Thoracic aorta (tissue), 2 donors: ENCODE measurements at regions not wholly inside any gene's neighbourhood (a gene's known extent, or its start where the extent isn't known, plus 50 kb on each side); places are given as distances from the start of the nearest gene placed in this dataset.

ENCODE experiments used
- ATAC-seq: fragments of 150-250 bp; one replicate; pipeline ENCODE4 v1.8.0; 2017; ENCODE audit warnings: low read depth; ENCODE audit not compliant: insufficient number of reproducible peaks, low FRiP score
- DNase-seq: peaks from one replicate; pipeline ENCODE4 v3.0.0-alpha.2; 2020; ENCODE audit warnings: low spot score
- H3K27ac ChIP-seq, 2 donors: fragments of 200-600 bp; sonication (generic); 1 replicate in 1 of 2; 2 replicates in 1 of 2; pipeline ENCODE4 v1.5.1; 2016; ENCODE audit warnings: mild to moderate bottlenecking in 2 of 2, moderate library complexity in 2 of 2
- H3K27me3 ChIP-seq: fragments of 200-600 bp; sonication (generic); replicated peaks from 2 replicates; pipeline ENCODE4 v1.6.0; 2016; ENCODE audit warnings: mild to moderate bottlenecking; ENCODE audit not compliant: insufficient read depth
- H3K36me3 ChIP-seq: fragments of 200-600 bp; sonication (generic); one replicate; pipeline ENCODE4 v1.5.1; 2016
- H3K4me1 ChIP-seq, 2 donors: fragments of 200-600 bp; sonication (generic); 1 replicate in 1 of 2; 2 replicates in 1 of 2; pipeline versions ENCODE4 v1.5.1 to v1.6.0; 2016; ENCODE audit warnings: low read depth in 2 of 2, mild to moderate bottlenecking in 1 of 2; ENCODE audit not compliant: control insufficient read depth in 1 of 2
- H3K4me3 ChIP-seq: fragments of 200-600 bp; sonication (generic); 2 replicates; pipeline ENCODE4 v1.5.1; 2016; ENCODE audit warnings: mild to moderate bottlenecking
- H3K9me3 ChIP-seq: fragments of 200-600 bp; sonication (generic); 2 replicates; pipeline ENCODE4 v1.5.1; 2016
- TF ChIP-seq, protein P1 (sequence below): fragments of 200-600 bp; sonication (generic); IDR thresholded peaks from one replicate; pipeline ENCODE4 v1.5.1; 2019; ENCODE audit warnings: antibody characterized with exemption

DNA sequence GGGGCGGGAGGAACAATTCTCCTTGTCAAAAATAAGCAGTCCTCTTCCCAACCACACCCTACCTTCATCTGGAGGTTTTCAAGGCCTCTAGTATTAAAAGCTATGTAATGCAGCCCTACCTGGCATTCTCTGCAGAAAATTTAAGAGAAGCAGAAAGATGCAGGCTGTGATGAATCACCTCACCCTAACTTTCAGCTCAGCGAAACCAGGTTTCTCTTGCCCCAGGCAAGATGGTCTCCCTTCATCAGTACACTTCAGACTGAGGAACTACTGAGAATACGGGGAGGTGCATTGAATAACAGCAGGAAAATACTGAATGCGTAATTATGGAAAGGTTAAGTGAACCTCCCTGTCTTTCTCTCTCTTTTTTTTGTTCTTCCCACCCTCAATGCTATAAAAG, 437.6 kb upstream of the KLF12 start:
- ATAC-seq, result no peak
- Histone ChIP-seq H3K27me3 (no peaks in the 10 kb centered on the region), H3K4me3 (no peak overlapping the region), H3K9me3 (no peaks in the 10 kb centered on the region), H3K27ac (no peak overlapping the region), H3K36me3 (no peaks in the 10 kb centered on the region), H3K4me1 (peaks cover 0 to 17% of the 10 kb centered on the region in 2 donors)
- TF ChIP-seq, protein P1, sequence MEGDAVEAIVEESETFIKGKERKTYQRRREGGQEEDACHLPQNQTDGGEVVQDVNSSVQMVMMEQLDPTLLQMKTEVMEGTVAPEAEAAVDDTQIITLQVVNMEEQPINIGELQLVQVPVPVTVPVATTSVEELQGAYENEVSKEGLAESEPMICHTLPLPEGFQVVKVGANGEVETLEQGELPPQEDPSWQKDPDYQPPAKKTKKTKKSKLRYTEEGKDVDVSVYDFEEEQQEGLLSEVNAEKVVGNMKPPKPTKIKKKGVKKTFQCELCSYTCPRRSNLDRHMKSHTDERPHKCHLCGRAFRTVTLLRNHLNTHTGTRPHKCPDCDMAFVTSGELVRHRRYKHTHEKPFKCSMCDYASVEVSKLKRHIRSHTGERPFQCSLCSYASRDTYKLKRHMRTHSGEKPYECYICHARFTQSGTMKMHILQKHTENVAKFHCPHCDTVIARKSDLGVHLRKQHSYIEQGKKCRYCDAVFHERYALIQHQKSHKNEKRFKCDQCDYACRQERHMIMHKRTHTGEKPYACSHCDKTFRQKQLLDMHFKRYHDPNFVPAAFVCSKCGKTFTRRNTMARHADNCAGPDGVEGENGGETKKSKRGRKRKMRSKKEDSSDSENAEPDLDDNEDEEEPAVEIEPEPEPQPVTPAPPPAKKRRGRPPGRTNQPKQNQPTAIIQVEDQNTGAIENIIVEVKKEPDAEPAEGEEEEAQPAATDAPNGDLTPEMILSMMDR, result no peak
- DNase-seq, result no peak

DNA sequence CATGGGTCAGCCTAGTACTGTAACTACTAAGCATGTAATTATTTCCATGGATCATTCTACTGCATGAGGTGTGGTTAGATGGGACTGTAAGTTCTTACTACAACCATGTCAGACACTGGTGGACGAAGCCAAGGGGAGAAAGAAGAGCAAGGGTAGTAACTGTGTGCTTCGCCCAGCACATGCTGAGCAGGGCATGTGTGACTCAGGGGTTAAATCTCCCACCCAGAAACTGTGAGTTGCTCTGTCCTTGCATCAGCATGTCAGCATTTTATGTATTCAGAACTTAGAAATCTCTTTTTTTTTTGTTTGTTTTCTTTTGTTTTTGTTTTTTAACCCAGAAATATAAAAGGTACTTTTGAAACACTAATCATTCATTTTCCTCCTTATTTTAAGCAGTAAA, 436.6 kb upstream of the KLF12 start:
- Histone ChIP-seq H3K4me1 (peaks cover 0 to 8% of the 10 kb centered on the region in 2 donors), H3K27ac (no peak overlapping the region), H3K4me3 (no peak overlapping the region), H3K36me3 (no peaks in the 10 kb centered on the region), H3K27me3 (no peaks in the 10 kb centered on the region), H3K9me3 (no peaks in the 10 kb centered on the region)
- no peak for DNase-seq
- no peak for ATAC-seq
- TF ChIP-seq, protein P1, result no peak

DNA sequence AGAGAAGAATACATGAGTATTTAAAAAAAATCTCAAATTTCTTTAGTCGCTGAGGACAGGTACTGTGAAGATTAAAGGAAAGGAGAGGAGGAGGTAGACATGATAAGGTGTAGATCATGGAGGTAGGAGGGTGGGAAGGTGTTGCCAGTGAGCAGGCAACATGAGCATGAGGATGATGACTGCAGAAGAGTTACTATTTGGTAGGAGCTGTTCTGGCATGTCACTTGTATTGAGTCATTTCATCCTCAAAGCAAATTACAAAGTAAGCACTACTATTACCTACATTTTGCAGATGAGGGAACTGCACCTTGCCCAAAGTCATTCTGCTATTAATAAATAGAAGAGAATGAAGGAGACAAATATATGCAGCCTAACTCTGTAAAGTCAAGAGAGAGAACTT, 435.8 kb upstream of the KLF12 start:
- H3K27ac ChIP-seq, result no peak overlapping the region
- DNase-seq, result no peak
- no peak for ATAC-seq

DNA sequence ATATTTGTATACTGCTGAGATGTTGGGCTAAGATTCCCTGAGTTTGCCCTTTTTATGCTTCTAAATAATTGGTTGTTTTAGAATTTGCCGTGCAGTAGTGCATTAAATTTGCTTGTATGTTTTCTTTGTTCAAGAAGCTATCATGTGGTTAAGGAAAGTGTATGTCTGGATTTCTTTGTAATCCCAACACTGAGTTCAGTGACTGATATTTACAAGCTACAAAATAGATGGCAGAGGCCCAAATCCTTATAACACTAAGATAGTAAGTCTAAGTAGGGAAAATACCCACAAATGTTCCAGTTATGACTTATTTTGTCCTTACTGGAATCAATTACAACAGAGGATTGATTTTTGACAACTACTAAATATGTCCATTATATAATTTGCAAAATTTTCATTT, 435.0 kb upstream of the KLF12 start:
- H3K4me1 ChIP-seq, result no peaks in the 10 kb centered on the region
- ATAC-seq (no peak), DNase-seq (no peak)
- no peaks in the 10 kb centered on the region for H3K9me3 ChIP-seq
- H3K27me3 ChIP-seq, result no peaks in the 10 kb centered on the region
- TF ChIP-seq, protein P1, result no peak
- no peaks in the 10 kb centered on the region for H3K36me3 ChIP-seq
- no peak overlapping the region for H3K27ac ChIP-seq
- no peak overlapping the region for H3K4me3 ChIP-seq

More for the DNA sequence above, 435.8 kb upstream of the KLF12 start:
- Histone ChIP-seq H3K4me1 (peaks cover 0 to 2% of the 10 kb centered on the region in 2 donors), H3K27me3 (no peaks in the 10 kb centered on the region), H3K36me3 (no peaks in the 10 kb centered on the region), H3K9me3 (no peaks in the 10 kb centered on the region), H3K4me3 (no peak overlapping the region)
- TF ChIP-seq, protein P1, result no peak

DNA sequence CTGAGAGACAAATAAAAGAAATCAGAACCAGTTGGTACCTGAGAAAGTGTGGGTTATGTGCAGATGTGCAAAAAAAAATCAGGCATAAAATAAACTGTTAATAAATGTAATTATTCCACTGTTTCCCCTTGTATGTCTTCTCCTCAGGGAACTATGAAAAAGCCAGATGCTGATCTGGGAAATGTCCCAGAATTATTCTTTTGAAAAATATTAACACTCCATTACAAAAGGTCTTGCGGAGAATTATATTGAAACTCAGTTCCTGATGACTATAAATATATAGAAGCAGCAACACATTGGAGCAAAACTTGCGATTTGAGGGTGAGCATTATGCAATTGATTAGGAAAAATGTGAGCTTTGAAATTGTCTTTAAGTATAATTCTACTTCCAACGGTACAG, 433.3 kb upstream of the KLF12 start:
- ATAC-seq, result no peak
- H3K27ac ChIP-seq, result no peak overlapping the region
- H3K4me1 ChIP-seq, result no peaks in the 10 kb centered on the region
- no peaks in the 10 kb centered on the region for H3K36me3 ChIP-seq
- H3K4me3 ChIP-seq, result no peak overlapping the region
- DNase-seq, result no peak
- TF ChIP-seq, protein P1, result no peak
- no peaks in the 10 kb centered on the region for H3K27me3 ChIP-seq
- H3K9me3 ChIP-seq, result no peaks in the 10 kb centered on the region
